WTC11 (cell line): ENCODE measurements at regions not wholly inside any gene's neighbourhood (a gene's known extent, or its start where the extent isn't known, plus 50 kb on each side); places are given as distances from the start of the nearest gene placed in this dataset.

Experiments
- ATAC-seq: fragments of 200-7000 bp; cut with Tn5 transposase; 2 replicates; pipeline ENCODE4 v1.10.0; 2021; ENCODE audit warnings: mild to moderate bottlenecking, moderate library complexity
- CTCF ChIA-PET: fragments of 300-600 bp; sonication (Branson Sonifier 250); formaldehyde crosslinking; loops from one replicate; lab custom pipeline; 2021; ENCODE audit warnings: antibody characterized with exemption; lab: Charles Lee
- POLR2A ChIA-PET: fragments of 350-600 bp; sonication (Branson Sonifier 250); formaldehyde crosslinking; loops from one replicate; lab custom pipeline; 2021; ENCODE audit warnings: antibody characterized with exemption; lab: Charles Lee
- DNase-seq: peaks from one replicate; pipeline ENCODE4 v3.0.0; 2021; ENCODE audit warnings: low spot score
- H3K27ac Mint-ChIP-seq: 2 replicates; pipeline ENCODE4 v1.8.0; 2021; ENCODE audit warnings: mixed read lengths
- H3K27me3 Mint-ChIP-seq: 2 replicates; pipeline ENCODE4 v1.8.0; 2021; ENCODE audit warnings: low read depth, mild to moderate bottlenecking, moderate library complexity, mixed read lengths
- H3K36me3 Mint-ChIP-seq: 2 replicates; pipeline ENCODE4 v1.8.0; 2021; ENCODE audit warnings: mixed read lengths
- H3K4me1 Mint-ChIP-seq: 2 replicates; pipeline ENCODE4 v1.8.0; 2022; ENCODE audit warnings: mixed read lengths
- H3K4me3 Mint-ChIP-seq: 2 replicates; pipeline ENCODE4 v1.8.0; 2021; ENCODE audit warnings: mild to moderate bottlenecking, moderate library complexity, mixed read lengths
- H3K9me3 Mint-ChIP-seq: 2 replicates; pipeline ENCODE4 v1.8.0; 2021; ENCODE audit warnings: mixed read lengths
- ATF1 ChIP-seq: sonication (generic); formaldehyde crosslinking; IDR thresholded peaks from 2 replicates; pipeline ENCODE4 v1.8.1; 2023; ENCODE audit warnings: mild to moderate bottlenecking, moderate library complexity, missing genetic modification reagents
- CREM ChIP-seq: sonication (generic); formaldehyde crosslinking; IDR thresholded peaks from 2 replicates; pipeline ENCODE4 v1.8.1; 2022; ENCODE audit warnings: mild to moderate bottlenecking, missing genetic modification reagents, moderate library complexity
- E2F5 ChIP-seq: sonication (generic); formaldehyde crosslinking; IDR thresholded peaks from 2 replicates; pipeline ENCODE4 v1.8.1; 2022; ENCODE audit warnings: mild to moderate bottlenecking, moderate library complexity, missing genetic modification reagents
- ELF4 ChIP-seq: sonication (generic); formaldehyde crosslinking; IDR thresholded peaks from 2 replicates; pipeline ENCODE4 v1.8.1; 2022; ENCODE audit warnings: low read depth, mild to moderate bottlenecking, moderate library complexity, missing genetic modification reagents
- FOXK1 ChIP-seq: sonication (generic); formaldehyde crosslinking; IDR thresholded peaks from 2 replicates; pipeline ENCODE4 v1.8.0; 2022; ENCODE audit warnings: mild to moderate bottlenecking, moderate library complexity, missing genetic modification reagents
- IRF2 ChIP-seq: sonication (generic); formaldehyde crosslinking; IDR thresholded peaks from 2 replicates; pipeline ENCODE4 v1.8.0; 2022; ENCODE audit warnings: low read depth, missing genetic modification reagents, borderline replicate concordance
- JAZF1 ChIP-seq: fragments of 250-450 bp; sonication (Bioruptor Pico); IDR thresholded peaks from 2 replicates; pipeline ENCODE4 v1.9.0; 2021; ENCODE audit warnings: moderate library complexity, mild to moderate bottlenecking, inconsistent platforms
- NFYB ChIP-seq: sonication (generic); formaldehyde crosslinking; conservative IDR thresholded peaks from 2 replicates; pipeline ENCODE4 v1.8.0; 2022; ENCODE audit warnings: low read depth, missing genetic modification reagents
- NR2C2 ChIP-seq: sonication (generic); formaldehyde crosslinking; IDR thresholded peaks from 2 replicates; pipeline ENCODE4 v1.8.0; 2022; ENCODE audit warnings: mild to moderate bottlenecking, missing genetic modification reagents
- OVOL2 ChIP-seq: fragments of 250-450 bp; sonication (Bioruptor Pico); IDR thresholded peaks from 2 replicates; pipeline ENCODE4 v1.9.0; 2021; ENCODE audit warnings: mild to moderate bottlenecking, borderline replicate concordance
- SMAD3 ChIP-seq: sonication (generic); formaldehyde crosslinking; IDR thresholded peaks from 2 replicates; pipeline ENCODE4 v1.8.0; 2022; ENCODE audit warnings: missing genetic modification reagents, mild to moderate bottlenecking, borderline replicate concordance
- SMAD4 ChIP-seq: sonication (generic); formaldehyde crosslinking; IDR thresholded peaks from 2 replicates; pipeline ENCODE4 v1.8.0; 2022; ENCODE audit warnings: mild to moderate bottlenecking, missing genetic modification reagents
- SOX15 ChIP-seq: fragments of 250-450 bp; sonication (Bioruptor Pico); IDR thresholded peaks from 2 replicates; pipeline ENCODE4 v1.9.0; 2021; ENCODE audit warnings: mild to moderate bottlenecking
- TEAD4 ChIP-seq: sonication (generic); formaldehyde crosslinking; IDR thresholded peaks from 2 replicates; pipeline ENCODE4 v1.8.0; 2022; ENCODE audit warnings: mild to moderate bottlenecking, missing genetic modification reagents
- USF2 ChIP-seq: sonication (generic); formaldehyde crosslinking; IDR thresholded peaks from 2 replicates; pipeline ENCODE4 v1.8.1; 2023; ENCODE audit warnings: mild to moderate bottlenecking, missing genetic modification reagents, moderate library complexity
- ZNF263 ChIP-seq: sonication (generic); formaldehyde crosslinking; IDR thresholded peaks from 2 replicates; pipeline ENCODE4 v1.8.1; 2022; ENCODE audit warnings: low read depth, mild to moderate bottlenecking, moderate library complexity, missing genetic modification reagents
- ZNF396 ChIP-seq: fragments of 250-450 bp; sonication (Bioruptor Pico); IDR thresholded peaks from 2 replicates; pipeline ENCODE4 v1.8.0; 2021; ENCODE audit warnings: mild to moderate bottlenecking, moderate library complexity, borderline replicate concordance
- ZNF423 ChIP-seq: fragments of 250-450 bp; sonication (Bioruptor Pico); IDR thresholded peaks from 2 replicates; pipeline ENCODE4 v2.1.2; 2022; ENCODE audit warnings: mild to moderate bottlenecking, moderate library complexity
- ZNF425 ChIP-seq: fragments of 250-450 bp; sonication (Bioruptor Pico); conservative IDR thresholded peaks from 2 replicates; pipeline ENCODE4 v1.9.0; 2021; ENCODE audit warnings: mild to moderate bottlenecking
- ZNF671 ChIP-seq: fragments of 250-450 bp; sonication (Bioruptor Pico); IDR thresholded peaks from 2 replicates; pipeline ENCODE4 v1.8.0; 2021; ENCODE audit warnings: mild to moderate bottlenecking
- TF ChIP-seq, protein P1 (sequence below): sonication (generic); formaldehyde crosslinking; conservative IDR thresholded peaks from 2 replicates; pipeline ENCODE4 v1.8.1; 2023; ENCODE audit warnings: mild to moderate bottlenecking, low read depth, missing genetic modification reagents, moderate library complexity
- TF ChIP-seq, protein P2 (sequence below): sonication (generic); formaldehyde crosslinking; IDR thresholded peaks from 2 replicates; pipeline ENCODE4 v1.8.1; 2022; ENCODE audit warnings: low read depth, mild to moderate bottlenecking, moderate library complexity, missing genetic modification reagents, borderline replicate concordance
- TF ChIP-seq, protein P3 (sequence below): sonication (generic); formaldehyde crosslinking; IDR thresholded peaks from 2 replicates; pipeline ENCODE4 v1.8.1; 2023; ENCODE audit warnings: mild to moderate bottlenecking, moderate library complexity, missing genetic modification reagents

- no peak for TF ChIP-seq USF2 (CRISPR knock-in tag)
- no peak for TF ChIP-seq ZNF263
- no peak for TF ChIP-seq ZNF396 (CRISPR knock-in tag)
- TF ChIP-seq OVOL2 (CRISPR knock-in tag) = no peak
- no peak for TF ChIP-seq ZNF671
- TF ChIP-seq, protein P1, sequence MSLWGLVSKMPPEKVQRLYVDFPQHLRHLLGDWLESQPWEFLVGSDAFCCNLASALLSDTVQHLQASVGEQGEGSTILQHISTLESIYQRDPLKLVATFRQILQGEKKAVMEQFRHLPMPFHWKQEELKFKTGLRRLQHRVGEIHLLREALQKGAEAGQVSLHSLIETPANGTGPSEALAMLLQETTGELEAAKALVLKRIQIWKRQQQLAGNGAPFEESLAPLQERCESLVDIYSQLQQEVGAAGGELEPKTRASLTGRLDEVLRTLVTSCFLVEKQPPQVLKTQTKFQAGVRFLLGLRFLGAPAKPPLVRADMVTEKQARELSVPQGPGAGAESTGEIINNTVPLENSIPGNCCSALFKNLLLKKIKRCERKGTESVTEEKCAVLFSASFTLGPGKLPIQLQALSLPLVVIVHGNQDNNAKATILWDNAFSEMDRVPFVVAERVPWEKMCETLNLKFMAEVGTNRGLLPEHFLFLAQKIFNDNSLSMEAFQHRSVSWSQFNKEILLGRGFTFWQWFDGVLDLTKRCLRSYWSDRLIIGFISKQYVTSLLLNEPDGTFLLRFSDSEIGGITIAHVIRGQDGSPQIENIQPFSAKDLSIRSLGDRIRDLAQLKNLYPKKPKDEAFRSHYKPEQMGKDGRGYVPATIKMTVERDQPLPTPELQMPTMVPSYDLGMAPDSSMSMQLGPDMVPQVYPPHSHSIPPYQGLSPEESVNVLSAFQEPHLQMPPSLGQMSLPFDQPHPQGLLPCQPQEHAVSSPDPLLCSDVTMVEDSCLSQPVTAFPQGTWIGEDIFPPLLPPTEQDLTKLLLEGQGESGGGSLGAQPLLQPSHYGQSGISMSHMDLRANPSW (CRISPR knock-in tag) = no peak
- TF ChIP-seq SOX15 = no peak
- TF ChIP-seq, protein P2, sequence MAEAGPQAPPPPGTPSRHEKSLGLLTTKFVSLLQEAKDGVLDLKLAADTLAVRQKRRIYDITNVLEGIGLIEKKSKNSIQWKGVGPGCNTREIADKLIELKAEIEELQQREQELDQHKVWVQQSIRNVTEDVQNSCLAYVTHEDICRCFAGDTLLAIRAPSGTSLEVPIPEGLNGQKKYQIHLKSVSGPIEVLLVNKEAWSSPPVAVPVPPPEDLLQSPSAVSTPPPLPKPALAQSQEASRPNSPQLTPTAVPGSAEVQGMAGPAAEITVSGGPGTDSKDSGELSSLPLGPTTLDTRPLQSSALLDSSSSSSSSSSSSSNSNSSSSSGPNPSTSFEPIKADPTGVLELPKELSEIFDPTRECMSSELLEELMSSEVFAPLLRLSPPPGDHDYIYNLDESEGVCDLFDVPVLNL = no peak
- TF ChIP-seq TEAD4 (CRISPR knock-in tag) = no peak
- TF ChIP-seq NR2C2 (CRISPR knock-in tag) = no peak
- no peaks in the 10 kb centered on the region for H3K4me1 Mint-ChIP-seq
- ChIA-PET CTCF (no interaction called here), POLR2A (no interaction called here)
- no peaks in the 10 kb centered on the region for H3K27me3 Mint-ChIP-seq
- H3K36me3 Mint-ChIP-seq = peaks cover 22% of the 10 kb centered on the region
- peaks cover 33% of the 10 kb centered on the region for H3K9me3 Mint-ChIP-seq
- DNase-seq = no peak
- ATAC-seq = no peak
- no peak overlapping the region for H3K4me3 Mint-ChIP-seq
- H3K27ac Mint-ChIP-seq = no peak overlapping the region
Measured at GRCh38 chr13:103812558-103812957, 746.3 kb upstream of the SLC10A2 start.

- H3K27me3 Mint-ChIP-seq = no peaks in the 10 kb centered on the region
Measured at GRCh38 chr13:103810026-103810425, 743.8 kb upstream of the SLC10A2 start.

More at GRCh38 chr13:103810026-103810425, 743.8 kb upstream of the SLC10A2 start:
- no peak for TF ChIP-seq FOXK1 (CRISPR knock-in tag)
- no peak for TF ChIP-seq IRF2 (CRISPR knock-in tag)
- TF ChIP-seq NR2C2 (CRISPR knock-in tag) = no peak
- TF ChIP-seq E2F5 (CRISPR knock-in tag) = no peak
- no peak for TF ChIP-seq ZNF425 (CRISPR knock-in tag)
- no peak for TF ChIP-seq NFYB (CRISPR knock-in tag)
- TF ChIP-seq, protein P2 = no peak
- TF ChIP-seq JAZF1 (CRISPR knock-in tag) = no peak
- no peak for TF ChIP-seq CREM (CRISPR knock-in tag)
- no peak for TF ChIP-seq ZNF423 (CRISPR knock-in tag)
- TF ChIP-seq SMAD4 (CRISPR knock-in tag) = no peak
- no peak for TF ChIP-seq ATF1 (CRISPR knock-in tag)
- TF ChIP-seq SMAD3 (CRISPR knock-in tag) = no peak
- TF ChIP-seq, protein P3, sequence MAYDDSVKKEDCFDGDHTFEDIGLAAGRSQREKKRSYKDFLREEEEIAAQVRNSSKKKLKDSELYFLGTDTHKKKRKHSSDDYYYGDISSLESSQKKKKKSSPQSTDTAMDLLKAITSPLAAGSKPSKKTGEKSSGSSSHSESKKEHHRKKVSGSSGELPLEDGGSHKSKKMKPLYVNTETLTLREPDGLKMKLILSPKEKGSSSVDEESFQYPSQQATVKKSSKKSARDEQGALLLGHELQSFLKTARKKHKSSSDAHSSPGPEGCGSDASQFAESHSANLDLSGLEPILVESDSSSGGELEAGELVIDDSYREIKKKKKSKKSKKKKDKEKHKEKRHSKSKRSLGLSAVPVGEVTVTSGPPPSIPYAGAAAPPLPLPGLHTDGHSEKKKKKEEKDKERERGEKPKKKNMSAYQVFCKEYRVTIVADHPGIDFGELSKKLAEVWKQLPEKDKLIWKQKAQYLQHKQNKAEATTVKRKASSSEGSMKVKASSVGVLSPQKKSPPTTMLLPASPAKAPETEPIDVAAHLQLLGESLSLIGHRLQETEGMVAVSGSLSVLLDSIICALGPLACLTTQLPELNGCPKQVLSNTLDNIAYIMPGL (CRISPR knock-in tag) = no peak
- TF ChIP-seq ELF4 (CRISPR knock-in tag) = no peak
- POLR2A ChIA-PET = no interaction called here
- DNase-seq (no peak), ATAC-seq (no peak)
- Mint-ChIP-seq H3K4me1 (no peaks in the 10 kb centered on the region), H3K36me3 (peaks cover 23% of the 10 kb centered on the region), H3K4me3 (no peak overlapping the region), H3K27ac (no peak overlapping the region), H3K9me3 (peaks cover 30% of the 10 kb centered on the region)
- CTCF ChIA-PET = no interaction called here
